ENCODE measurements at regions not wholly inside any gene's neighbourhood (a gene's known extent, or its start where the extent isn't known, plus 50 kb on each side); places are given as distances from the start of the nearest gene placed in this dataset.

DNA sequence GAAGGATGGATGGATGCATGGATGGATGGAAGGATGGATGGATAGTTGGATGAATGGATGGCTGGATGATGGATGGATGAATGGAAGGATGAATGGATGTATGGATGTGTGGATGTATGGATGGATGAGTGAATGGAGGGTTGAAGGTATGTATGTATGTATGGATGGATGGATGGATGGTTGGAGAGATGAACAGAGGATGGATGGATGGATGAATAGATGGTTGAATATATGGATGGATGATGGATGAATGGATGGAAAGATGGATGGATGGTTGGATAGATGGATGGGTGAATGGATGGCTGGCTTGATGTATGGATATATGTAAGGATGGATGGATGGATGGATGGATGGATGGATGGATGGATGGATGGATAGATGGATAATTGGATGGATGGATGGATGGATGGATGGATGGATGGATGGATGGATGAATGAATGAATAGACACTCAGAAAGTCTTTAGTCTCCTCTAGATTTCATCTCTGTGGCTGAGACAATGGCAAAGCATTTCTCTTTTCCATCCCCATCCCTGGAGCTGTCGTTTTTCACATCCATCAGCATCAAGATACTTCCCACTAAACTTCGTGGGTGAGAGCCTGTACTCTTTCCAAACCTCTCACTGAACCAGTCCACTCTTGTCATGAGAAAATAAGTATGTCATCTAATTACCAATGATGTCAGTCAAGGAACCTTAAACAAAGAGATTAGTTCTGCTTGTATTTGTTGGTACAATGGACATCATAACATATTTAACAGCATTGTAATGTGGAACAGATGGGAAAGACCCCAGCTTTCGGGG is 74.8 kb upstream of the CLMN start:
- no peak for DNase-seq
- in situ Hi-C loops (cut with MboI; ENCODE audit: low pct_unique_long_range_greater_than_20kb, low sequenced_read_pairs) = no loop called here

DNA sequence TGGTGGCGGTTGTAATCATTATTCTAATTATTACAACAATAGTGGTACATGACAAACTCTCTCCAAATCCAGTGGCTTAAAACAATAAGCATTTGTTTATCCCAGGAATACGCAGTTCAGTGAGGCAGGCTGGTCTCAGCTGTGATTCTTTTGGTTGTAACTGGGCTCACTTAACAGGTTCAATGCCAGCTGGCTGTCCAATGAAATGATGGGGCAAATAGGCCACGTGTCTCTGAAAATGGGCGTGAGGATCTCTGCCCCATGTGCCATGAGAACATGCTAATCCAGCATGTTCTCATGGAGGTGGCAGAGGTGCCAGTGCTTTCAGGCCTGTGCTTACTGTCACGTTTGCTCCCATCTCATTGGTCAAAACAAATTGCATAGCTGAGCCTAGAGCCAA is 73.1 kb upstream of the CLMN start:
- DNase-seq = no peak
- in situ Hi-C loops (cut with MboI; ENCODE audit: low pct_unique_long_range_greater_than_20kb, low sequenced_read_pairs) = no loop called here

DNA sequence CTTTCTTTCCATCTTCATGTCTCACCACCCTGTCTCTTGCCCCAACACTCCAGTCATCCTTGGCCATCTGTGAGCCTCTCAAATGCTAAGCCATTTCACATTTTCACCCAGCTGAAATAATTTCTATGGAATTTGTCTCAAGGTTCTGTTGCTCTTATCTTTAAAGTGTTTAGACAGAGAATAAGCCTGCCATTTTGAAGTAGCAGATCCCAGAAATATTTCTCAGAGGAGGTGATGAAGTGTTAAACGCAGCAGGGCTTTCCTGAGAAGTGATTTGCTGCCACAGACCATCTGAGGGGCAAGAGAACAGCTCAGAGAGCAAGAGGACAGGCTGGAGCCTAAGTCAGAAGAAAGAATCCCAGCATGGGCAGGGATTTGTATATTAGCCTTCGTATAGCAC is 71.6 kb upstream of the CLMN start:
- DNase-seq = no peak
- in situ Hi-C loops (cut with MboI; ENCODE audit: low pct_unique_long_range_greater_than_20kb, low sequenced_read_pairs) = no loop called here

DNA sequence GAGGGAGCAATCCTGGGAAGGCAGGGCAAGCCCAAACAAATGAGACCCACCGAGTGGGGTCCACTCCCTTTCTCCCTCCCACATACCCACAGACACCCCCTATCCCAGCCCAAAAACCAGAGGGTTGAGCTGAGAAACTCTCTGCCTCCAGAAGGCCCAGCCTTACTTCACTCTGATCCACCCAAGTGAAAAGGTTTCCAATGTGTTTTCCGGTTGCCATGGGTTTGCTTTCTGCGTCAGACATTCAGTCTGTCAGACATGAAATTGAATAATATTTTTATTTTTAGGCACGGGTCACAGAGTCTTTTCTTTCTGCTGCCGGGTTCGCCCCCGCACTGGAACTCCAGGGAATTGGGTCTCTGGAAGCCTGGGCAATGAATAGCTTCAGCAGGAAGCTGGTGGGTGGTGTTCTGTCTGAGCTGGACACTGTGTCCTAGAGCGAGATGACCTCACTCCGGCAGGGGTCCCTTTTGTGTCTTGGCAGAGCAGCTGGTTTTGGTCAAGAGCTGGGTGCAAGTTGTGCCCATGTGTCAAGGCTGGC is 69.8 kb upstream of the CLMN start:
- DNase-seq = no peak
- in situ Hi-C loops (cut with MboI; ENCODE audit: low pct_unique_long_range_greater_than_20kb, low sequenced_read_pairs) = no loop called here

DNA sequence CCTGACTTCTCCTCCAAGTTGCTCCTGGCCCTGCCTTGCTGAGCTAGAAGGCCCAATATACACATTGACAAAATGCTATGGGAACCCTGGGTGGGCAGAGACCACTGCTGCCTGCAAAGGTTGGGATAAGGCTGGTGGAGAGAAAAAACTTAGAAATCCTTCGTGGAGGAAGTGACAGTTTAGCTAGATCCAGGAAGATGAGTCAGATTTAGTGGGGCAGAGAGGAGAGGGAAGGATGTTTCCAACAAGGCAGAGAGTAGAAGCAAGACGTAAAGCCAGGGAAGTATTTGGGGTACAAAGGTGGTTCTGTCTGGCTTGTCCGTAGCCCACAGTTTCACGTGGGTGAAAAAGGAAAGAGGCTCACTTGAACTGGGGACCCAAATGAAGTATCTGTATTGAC is 69.0 kb upstream of the CLMN start:
- in situ Hi-C loops (cut with MboI; ENCODE audit: low pct_unique_long_range_greater_than_20kb, low sequenced_read_pairs) = no loop called here
- DNase-seq = no peak

DNA sequence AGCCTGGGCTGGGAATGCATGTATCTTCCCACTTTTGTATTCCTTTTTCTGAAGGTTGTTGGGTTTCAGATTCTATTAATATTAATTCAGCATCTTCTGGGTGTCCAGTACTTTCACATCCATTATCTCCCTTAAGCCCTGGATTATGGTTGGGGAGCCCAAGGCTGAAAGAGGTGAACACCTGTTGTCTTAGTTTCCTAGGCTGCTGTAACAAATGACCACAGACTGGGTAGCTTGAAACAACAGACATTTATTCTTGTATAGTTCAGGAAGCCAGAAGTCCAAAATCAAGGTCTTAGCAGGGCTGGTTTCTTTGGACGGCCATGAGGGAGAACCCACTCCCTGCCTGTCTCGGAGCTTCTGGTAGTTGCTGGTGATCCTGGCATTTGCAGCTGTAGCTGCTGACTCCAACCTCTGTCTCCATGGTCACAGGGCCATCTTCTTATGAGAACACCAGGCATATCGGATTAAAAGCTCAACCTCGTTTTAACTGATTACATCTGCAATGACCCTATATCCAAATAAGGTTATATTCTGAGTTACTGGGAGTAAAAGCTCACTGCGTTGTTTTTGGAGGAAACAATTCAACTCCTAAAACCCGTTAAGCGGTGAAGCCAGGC is 68.2 kb upstream of the CLMN start:
- no peak for DNase-seq
- in situ Hi-C loops (cut with MboI; ENCODE audit: low pct_unique_long_range_greater_than_20kb, low sequenced_read_pairs) = no loop called here

DNA sequence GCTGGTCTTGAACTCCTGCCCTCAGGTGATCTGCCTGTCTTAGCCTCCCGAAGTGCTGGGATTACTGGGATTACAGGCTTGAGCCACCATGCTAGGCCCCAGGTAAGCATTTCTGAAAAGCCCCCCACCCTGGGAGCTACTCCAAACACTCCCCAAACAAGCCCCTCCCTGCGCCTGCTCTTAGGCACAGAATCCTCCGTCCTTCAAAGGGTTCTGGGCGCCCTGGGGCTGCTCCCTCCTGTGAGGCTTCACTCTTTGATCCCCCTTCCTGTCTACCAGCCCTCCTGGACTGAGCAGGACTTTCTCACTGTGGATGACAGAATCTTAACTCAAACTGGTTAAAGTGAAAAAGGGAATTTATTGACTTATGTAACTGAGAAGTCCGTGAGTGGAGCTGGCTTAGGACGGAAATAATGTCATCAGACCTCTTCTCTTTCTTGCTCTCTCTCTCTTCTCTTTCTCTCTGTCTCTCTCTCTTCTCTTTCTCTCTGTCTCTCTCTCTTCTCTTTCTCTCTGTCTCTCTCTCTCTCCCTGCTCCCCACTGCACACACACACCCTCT is 66.9 kb upstream of the CLMN start:
- DNase-seq = no peak
- in situ Hi-C loops (cut with MboI; ENCODE audit: low pct_unique_long_range_greater_than_20kb, low sequenced_read_pairs) = no loop called here

DNA sequence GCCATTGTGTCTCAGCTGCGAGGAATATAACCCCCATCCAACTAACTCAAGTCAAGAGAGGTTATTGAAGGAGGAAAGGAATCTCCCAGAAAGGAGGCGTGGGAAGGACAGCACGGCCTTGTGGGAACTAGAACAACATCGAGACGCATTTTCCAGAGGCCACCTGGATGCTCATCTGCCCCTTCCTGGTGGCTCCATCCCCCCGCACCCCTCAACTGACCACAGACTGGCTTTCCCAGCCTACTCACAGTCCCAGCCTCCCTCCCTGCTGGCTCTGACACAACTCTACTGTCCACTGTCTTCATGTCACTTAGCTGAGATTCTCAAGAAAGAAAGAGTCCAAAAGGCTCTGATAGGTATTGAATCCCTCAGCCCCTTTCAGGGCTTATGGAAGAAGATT is 66.0 kb upstream of the CLMN start:
- DNase-seq = no peak
- in situ Hi-C loops (cut with MboI; ENCODE audit: low pct_unique_long_range_greater_than_20kb, low sequenced_read_pairs) = no loop called here

DNA sequence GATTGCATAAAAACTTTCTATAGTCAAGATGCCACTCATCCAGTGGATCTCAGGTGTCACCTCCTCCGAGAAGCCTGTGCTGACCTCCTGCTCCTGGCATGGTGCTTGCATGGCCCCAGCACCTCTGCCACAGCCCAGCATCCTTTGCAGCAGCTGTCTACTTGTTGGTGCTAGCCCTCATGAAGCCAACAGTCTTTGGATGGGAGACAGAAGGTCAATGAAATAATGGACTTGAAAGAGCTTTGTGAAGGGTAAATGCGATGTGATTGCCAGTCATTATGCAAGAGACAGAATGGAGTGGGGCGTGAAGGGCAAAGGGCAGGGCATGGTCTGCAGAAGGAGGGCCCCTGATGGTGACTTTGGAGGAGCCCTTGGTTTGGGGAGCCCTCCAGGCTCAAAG is 63.0 kb upstream of the CLMN start:
- no peak for DNase-seq
- in situ Hi-C loops (cut with MboI; ENCODE audit: low pct_unique_long_range_greater_than_20kb, low sequenced_read_pairs) = no loop called here

DNA sequence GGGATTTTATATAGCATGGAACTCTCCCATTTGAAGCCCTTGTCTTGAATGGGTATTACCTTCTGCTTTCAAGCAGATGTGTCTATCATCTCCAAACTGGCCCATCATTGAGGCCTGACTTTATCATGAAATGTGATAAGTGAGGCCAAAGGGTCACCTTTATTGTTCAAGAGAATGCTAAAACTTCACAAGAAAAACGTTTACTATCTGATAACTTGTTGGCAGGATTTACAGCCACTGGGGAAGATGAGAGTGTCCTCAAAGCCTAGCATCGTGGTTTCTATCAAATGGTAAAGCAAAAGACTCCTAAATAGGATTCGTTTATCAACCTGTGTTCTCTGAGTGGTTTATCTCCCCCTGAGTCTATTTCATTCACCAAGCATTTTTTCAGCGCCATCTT is 62.0 kb upstream of the CLMN start:
- no peak for DNase-seq
- in situ Hi-C loops (cut with MboI; ENCODE audit: low pct_unique_long_range_greater_than_20kb, low sequenced_read_pairs) = no loop called here

DNA sequence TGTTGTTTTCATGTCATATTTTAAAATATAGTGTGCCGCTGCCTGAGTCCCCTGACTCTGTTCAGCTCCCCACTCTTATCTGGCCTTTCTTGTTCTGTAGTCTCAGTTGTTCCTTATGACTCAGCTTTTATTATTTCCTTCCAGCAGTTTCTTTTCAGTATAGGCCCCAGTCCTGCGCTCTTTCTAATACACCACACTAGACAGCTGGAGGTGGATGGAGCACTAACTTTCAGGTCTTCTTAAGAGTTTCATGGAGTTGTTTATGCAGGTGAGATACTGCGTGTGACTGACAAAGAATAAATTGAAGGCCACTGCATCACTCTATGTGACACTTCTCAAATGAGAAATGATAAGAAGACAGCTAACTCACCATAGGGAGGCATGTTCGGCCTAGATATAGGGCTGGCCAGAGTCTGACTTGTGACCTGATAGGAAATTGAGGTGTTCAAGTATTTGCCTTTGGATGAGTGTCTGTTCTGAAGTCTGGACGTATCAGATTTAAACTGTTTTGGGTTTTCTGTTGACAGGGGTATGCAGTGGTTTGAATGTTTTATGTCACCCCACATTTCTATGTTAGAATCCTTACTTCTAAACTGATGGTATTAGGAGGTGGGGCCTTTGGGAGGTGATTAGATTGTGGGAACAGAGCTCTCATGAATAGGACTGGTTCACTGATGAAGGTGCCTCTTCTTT is 60.8 kb upstream of the CLMN start:
- no peak for DNase-seq

DNA sequence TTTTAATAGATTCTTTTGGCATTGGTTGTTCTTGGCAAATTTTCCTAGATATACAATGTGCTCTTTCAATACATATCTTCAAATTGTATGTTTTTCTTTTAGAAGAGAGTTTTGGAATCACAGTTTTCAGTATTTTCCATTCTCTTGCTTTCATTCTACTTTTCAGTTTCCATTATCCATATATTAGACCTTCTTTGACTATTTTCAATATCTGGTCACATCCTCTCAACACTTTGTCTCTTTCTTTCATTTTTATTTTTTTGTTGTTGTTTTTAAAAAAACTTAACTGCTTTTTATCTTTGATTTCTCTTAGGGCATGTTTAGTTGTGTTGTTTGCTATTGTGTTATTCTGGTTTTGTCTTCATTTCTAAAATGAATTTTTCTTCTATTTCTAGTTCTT is 59.9 kb upstream of the CLMN start:
- in situ Hi-C loops (cut with MboI; ENCODE audit: low pct_unique_long_range_greater_than_20kb, low sequenced_read_pairs) = no loop called here
- DNase-seq = no peak

More for the DNA sequence above, 60.8 kb upstream of the CLMN start:
- in situ Hi-C loops (cut with MboI; ENCODE audit: low pct_unique_long_range_greater_than_20kb, low sequenced_read_pairs) = no loop called here

DNA sequence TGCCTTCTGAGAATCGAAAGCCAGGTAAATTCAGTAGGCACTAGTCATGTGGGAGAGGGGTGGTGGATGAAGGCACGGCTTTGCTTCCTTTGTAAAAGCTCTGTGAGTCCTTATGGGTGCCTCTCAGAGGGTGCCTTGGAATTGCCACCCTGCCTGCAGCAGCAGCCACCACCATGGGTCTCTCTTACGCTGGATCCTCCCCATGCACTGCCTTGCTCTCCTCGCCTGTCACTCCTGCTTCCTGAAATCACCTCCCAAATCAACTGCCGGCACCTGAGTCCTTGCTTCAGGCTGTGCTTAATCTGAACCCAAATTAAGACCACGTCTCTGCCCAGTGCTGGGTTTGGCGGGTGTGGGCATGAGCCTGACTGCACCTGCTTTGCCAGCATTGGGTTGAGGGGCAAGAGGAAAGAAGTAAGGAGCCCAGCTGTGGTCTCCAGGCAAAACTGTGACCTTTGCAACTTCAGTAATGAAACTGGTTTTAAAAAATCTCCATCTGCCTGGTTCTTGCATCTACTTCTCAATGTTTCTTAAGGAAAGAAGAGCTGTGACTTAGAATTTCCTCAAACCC is 55.9 kb upstream of the CLMN start:
- no peak for DNase-seq

DNA sequence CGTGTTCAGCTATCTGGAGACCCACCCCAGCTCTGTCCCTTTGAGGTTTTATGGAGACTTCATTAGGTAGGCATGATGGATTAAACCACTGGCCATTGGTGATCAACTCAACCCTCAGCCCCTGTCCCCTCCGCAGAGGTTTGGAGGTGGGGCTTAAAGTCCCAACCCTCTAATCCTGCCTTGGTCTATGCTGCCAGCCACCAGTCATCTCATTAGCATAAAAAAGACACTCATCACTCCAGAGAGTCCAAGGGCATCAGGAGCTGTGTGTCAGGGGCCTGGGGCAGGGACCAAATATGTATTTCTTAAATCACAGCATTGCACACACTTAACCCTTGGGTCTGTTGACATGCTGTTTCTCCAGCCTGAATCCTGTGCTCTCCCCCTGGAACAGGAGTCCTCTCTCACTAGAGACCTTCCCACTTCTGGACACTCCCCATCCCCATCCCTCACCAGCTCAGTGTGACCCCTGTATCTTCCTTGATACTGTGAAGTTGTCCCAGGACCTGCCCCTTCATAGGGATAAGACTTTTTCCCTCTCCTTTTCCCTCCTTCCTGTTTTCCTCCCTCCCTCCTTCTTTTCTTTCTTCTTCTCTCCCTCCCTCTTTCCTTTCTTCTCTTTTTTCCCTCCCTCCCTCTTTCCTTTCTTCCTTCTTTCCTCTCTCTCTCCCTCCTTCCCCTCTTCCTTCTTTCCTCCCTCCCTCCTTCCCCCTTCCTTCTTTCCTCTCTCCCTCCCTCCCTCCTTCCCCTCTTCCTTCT is 54.7 kb upstream of the CLMN start:
- in situ Hi-C loops (cut with MboI; ENCODE audit: low pct_unique_long_range_greater_than_20kb, low sequenced_read_pairs) = no loop called here
- DNase-seq = no peak

More for the DNA sequence above, 55.9 kb upstream of the CLMN start:
- in situ Hi-C loops (cut with MboI; ENCODE audit: low pct_unique_long_range_greater_than_20kb, low sequenced_read_pairs) = no loop called here

DNA sequence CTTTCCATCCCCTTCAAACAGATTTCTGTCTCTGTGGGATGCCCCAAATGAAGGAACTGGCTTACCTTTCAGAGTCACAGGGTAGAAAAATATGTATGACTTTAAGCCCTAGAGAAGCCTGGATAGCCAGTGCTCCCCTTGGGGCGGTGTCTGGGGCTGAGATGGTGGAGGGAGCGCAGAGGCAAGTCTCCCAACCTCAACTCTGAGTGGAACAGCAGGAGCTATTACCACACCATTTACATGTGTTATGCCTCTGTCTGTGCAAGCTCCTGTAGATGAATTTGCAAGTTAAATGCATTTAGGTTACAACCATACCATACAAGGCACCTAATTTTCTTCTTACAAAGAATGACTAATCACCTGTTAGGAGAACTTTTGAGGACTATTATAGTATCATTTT is 50.4 kb upstream of the CLMN start:
- no peak for DNase-seq
- in situ Hi-C loops (cut with MboI; ENCODE audit: low pct_unique_long_range_greater_than_20kb, low sequenced_read_pairs) = no loop called here
